ENCODE measurements at regions not wholly inside any gene's neighbourhood (a gene's known extent, or its start where the extent isn't known, plus 50 kb on each side); places are given as distances from the start of the nearest gene placed in this dataset.

DNA sequence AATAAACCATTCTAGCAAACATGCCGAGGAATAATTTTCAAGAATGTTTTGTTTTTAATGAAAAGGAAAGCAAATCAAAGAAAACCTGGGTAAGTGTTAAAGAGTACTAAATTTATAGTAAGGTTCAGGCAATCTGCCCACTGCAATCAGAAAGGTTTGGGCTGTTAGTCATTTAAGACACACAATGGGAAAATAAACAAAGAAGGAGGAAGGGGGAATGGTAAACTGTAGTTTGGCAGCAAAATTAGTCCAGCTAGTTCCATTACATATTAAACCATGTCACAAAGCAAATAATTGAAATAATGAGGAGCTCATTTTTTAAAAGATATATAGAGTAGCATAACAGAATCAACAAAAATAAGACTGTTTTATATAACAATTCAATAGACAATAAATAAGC lies 87.5 kb upstream of the COPS8 start (continued):
- TF ChIP-seq, protein P1, sequence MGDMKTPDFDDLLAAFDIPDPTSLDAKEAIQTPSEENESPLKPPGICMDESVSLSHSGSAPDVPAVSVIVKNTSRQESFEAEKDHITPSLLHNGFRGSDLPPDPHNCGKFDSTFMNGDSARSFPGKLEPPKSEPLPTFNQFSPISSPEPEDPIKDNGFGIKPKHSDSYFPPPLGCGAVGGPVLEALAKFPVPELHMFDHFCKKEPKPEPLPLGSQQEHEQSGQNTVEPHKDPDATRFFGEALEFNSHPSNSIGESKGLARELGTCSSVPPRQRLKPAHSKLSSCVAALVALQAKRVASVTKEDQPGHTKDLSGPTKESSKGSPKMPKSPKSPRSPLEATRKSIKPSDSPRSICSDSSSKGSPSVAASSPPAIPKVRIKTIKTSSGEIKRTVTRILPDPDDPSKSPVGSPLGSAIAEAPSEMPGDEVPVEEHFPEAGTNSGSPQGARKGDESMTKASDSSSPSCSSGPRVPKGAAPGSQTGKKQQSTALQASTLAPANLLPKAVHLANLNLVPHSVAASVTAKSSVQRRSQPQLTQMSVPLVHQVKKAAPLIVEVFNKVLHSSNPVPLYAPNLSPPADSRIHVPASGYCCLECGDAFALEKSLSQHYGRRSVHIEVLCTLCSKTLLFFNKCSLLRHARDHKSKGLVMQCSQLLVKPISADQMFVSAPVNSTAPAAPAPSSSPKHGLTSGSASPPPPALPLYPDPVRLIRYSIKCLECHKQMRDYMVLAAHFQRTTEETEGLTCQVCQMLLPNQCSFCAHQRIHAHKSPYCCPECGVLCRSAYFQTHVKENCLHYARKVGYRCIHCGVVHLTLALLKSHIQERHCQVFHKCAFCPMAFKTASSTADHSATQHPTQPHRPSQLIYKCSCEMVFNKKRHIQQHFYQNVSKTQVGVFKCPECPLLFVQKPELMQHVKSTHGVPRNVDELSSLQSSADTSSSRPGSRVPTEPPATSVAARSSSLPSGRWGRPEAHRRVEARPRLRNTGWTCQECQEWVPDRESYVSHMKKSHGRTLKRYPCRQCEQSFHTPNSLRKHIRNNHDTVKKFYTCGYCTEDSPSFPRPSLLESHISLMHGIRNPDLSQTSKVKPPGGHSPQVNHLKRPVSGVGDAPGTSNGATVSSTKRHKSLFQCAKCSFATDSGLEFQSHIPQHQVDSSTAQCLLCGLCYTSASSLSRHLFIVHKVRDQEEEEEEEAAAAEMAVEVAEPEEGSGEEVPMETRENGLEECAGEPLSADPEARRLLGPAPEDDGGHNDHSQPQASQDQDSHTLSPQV (IDR thresholded peaks at IDR 0.05), result no peak
- no peak for TF ChIP-seq ZNF140 (CRISPR knock-in tag; IDR thresholded peaks at IDR 0.05)
- TF ChIP-seq BRD4 (IDR thresholded peaks at IDR 0.05), result no peak
- TF ChIP-seq, protein P2, sequence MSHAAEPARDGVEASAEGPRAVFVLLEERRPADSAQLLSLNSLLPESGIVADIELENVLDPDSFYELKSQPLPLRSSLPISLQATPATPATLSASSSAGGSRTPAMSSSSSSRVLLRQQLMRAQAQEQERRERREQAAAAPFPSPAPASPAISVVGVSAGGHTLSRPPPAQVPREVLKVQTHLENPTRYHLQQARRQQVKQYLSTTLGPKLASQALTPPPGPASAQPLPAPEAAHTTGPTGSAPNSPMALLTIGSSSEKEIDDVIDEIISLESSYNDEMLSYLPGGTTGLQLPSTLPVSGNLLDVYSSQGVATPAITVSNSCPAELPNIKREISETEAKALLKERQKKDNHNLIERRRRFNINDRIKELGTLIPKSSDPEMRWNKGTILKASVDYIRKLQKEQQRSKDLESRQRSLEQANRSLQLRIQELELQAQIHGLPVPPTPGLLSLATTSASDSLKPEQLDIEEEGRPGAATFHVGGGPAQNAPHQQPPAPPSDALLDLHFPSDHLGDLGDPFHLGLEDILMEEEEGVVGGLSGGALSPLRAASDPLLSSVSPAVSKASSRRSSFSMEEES (CRISPR knock-in tag; IDR thresholded peaks at IDR 0.05), result no peak
- TF ChIP-seq CREBBP (IDR thresholded peaks at IDR 0.05; ENCODE audit: low read depth, low read length), result no peak
- TF ChIP-seq MBD2 (IDR thresholded peaks at IDR 0.05; ENCODE audit: borderline replicate concordance, low read depth), result no peak
- TF ChIP-seq ZBED1 (IDR thresholded peaks at IDR 0.05), result no peak
- no peak for TF ChIP-seq BRD9 (IDR thresholded peaks at IDR 0.05; ENCODE audit: low read depth, partially characterized antibody)
- no peak for TF ChIP-seq RBM17 (IDR thresholded peaks at IDR 0.05; ENCODE audit: borderline replicate concordance, low read depth, low read length)
- no peak for TF ChIP-seq SMARCC2 (IDR thresholded peaks at IDR 0.05; ENCODE audit: low read depth)
- TF ChIP-seq ZNF263 (CRISPR knock-in tag; IDR thresholded peaks at IDR 0.05; ENCODE audit: borderline replicate concordance), result no peak
- no peak for TF ChIP-seq HDAC2 (IDR thresholded peaks at IDR 0.05)
- TF ChIP-seq LEF1 (IDR thresholded peaks at IDR 0.05), result no peak

All from K562 (cell line).